CD4-positive, alpha-beta T cell (primary cell): ENCODE measurements at regions not wholly inside any gene's neighbourhood (a gene's known extent, or its start where the extent isn't known, plus 50 kb on each side); places are given as distances from the start of the nearest gene placed in this dataset.

Experiments
- ATAC-seq: fragments of 200-7000 bp; cut with Tn5 transposase; one replicate; pipeline ENCODE4 v1.10.0; 2022; ENCODE audit warnings: mild to moderate bottlenecking; ENCODE audit not compliant: poor library complexity
- CTCF ChIA-PET: fragments of 350-600 bp; sonication (Branson Sonifier 250); formaldehyde crosslinking; loops from one replicate; lab custom pipeline; 2021; ENCODE audit warnings: antibody characterized with exemption, inconsistent platforms; lab: Charles Lee
- POLR2A ChIA-PET: fragments of 350-600 bp; sonication (Branson Sonifier 250); formaldehyde crosslinking; loops from one replicate; lab custom pipeline; 2021; ENCODE audit warnings: antibody characterized with exemption, inconsistent platforms; lab: Charles Lee
- DNase-seq, 14 experiments: peaks; one replicate each; pipeline ENCODE4 v3.0.0-alpha.2; 2013 to 2020; ENCODE audit warnings: mixed read lengths in 2 of 14
- H3K27ac ChIP-seq, 2 donors: one replicate each; pipeline versions ENCODE4 v1.5.1 to v1.7.0; 2013; ENCODE audit warnings: low read length in 2 of 2, low read depth in 1 of 2, mild to moderate bottlenecking in 1 of 2
- H3K27me3 ChIP-seq, 2 experiments: 1 replicate in 1 of 2; 2 replicates in 1 of 2; pipeline versions ENCODE4 v1.6.1 to v1.7.0; 2013; ENCODE audit warnings: low read length in 2 of 2, control low read depth in 1 of 2, mild to moderate bottlenecking in 1 of 2, moderate library complexity in 1 of 2; ENCODE audit not compliant: insufficient read depth in 2 of 2, control insufficient read depth in 1 of 2
- H3K36me3 ChIP-seq: one replicate; pipeline ENCODE4 v1.6.1; 2013; ENCODE audit warnings: low read length, control low read depth; ENCODE audit not compliant: insufficient read depth
- H3K4me1 ChIP-seq: one replicate; pipeline ENCODE4 v1.6.1; 2013; ENCODE audit warnings: low read length, control low read depth; ENCODE audit not compliant: insufficient read depth
- H3K4me3 ChIP-seq: one replicate; pipeline ENCODE4 v1.5.1; 2013; ENCODE audit warnings: mild to moderate bottlenecking, low read length, moderate library complexity
- H3K9me3 ChIP-seq, 2 experiments: 1 replicate in 1 of 2; 2 replicates in 1 of 2; pipeline versions ENCODE4 v1.6.1 to v1.7.0; 2013; ENCODE audit warnings: low read length in 2 of 2, mild to moderate bottlenecking in 2 of 2, control low read depth in 1 of 2, moderate library complexity in 1 of 2; ENCODE audit not compliant: control insufficient read depth in 1 of 2, insufficient read depth in 1 of 2
- H3K27ac Mint-ChIP-seq: one replicate; pipeline ENCODE4 v1.8.0; 2020; ENCODE audit warnings: mixed read lengths
- H3K27me3 Mint-ChIP-seq: one replicate; pipeline ENCODE4 v1.8.0; 2021; ENCODE audit warnings: mixed read lengths
- H3K36me3 Mint-ChIP-seq: one replicate; pipeline ENCODE4 v1.8.0; 2021; ENCODE audit warnings: low read depth, mixed read lengths
- H3K4me1 Mint-ChIP-seq: one replicate; pipeline ENCODE4 v1.8.0; 2021; ENCODE audit warnings: low read depth, mixed read lengths
- H3K4me3 Mint-ChIP-seq: one replicate; pipeline ENCODE4 v1.8.0; 2020; ENCODE audit warnings: mild to moderate bottlenecking, mixed read lengths
- H3K9me3 Mint-ChIP-seq: one replicate; pipeline ENCODE4 v1.8.0; 2020; ENCODE audit warnings: mixed read lengths
- CTCF ChIP-seq: fragments of 200-600 bp; IDR thresholded peaks from one replicate; pipeline ENCODE4 v1.8.0; 2022; ENCODE audit warnings: antibody characterized with exemption, mild to moderate bottlenecking
- intact Hi-C, 2 experiments: fragments of 100-400 bp; cut with DNase I in 1 of 2; cut with micrococcal nuclease in 1 of 2; formaldehyde crosslinking; loops; one replicate each; pipeline versions ENCODE4 v1.15.1 to v1.9.0; 2023 to 2025; cut with DNase I, micrococcal nuclease

DNA sequence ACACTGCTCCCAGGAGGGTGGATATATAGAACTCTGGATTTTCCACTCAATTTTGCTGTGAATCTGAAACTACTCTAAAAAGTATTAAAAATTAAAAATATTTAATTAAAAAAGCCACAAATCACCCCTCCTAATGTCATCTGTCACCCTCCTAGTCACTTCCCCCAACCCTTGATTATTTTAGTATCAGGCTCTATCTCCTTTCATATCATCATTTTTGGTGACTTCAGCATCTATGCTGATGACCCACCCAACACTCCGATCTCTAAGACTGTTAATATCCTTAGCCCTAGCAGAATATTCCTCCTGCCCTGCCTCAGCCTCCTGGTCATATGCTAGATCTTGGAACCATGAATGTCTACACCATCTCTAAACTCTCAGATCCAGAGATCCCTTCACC is 128.3 kb upstream of the SLC1A4 start:
- POLR2A ChIA-PET: no interaction called here

DNA sequence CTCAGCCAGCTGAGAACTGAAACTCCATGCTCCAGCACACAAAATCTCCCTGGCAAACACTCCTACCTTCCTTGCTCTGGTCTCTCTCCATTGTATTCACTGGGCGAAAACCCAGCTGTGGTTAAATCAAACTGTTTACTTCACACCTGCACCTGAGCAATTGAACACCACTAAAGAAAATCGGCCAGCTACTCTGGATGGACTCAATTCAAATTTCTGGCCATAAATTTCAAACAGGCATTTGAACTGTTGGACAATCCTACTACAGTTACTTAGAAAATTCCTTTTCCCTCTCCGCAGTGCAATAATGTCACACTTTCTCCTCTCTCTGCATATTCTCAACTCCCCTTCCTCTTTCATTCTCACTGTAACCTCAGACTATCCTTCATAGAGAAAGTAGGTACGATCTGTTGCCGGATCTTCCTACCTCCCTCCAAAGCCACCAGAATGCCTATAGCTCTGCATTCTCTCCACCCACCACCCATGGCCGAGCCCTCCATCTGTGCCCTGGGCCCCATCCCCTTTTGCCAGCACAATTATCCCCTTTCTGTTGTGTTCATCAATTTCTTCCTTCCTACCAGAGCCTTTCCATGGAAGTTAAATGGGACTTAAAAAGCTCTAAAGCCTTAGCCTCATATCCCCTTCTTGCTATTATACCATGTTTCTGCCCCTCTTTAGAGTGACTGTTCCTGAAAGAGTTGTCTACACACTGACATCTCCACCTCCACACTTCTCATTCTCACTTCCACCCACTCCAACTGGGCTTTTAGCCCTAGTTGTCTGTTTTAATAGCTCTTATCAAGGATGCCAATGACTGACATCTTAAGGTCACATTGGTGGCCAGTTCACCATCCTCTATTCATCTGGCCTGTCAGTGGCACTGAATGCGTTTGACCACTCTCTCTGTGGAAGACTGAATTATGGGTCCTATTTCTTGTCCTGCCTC is 127.5 kb upstream of the SLC1A4 start:
- Mint-ChIP-seq H3K27me3 (peaks cover 18% of the 10 kb centered on the region), H3K4me3 (no peak overlapping the region), H3K36me3 (no peaks in the 10 kb centered on the region), H3K4me1 (peaks cover 5% of the 10 kb centered on the region), H3K9me3 (no peaks in the 10 kb centered on the region), H3K27ac (no peak overlapping the region)
- Histone ChIP-seq H3K36me3 (no peaks in the 10 kb centered on the region), H3K4me3 (no peak overlapping the region), H3K9me3 (no peaks in the 10 kb centered on the region), H3K27ac (no peak overlapping the region), H3K27me3 (peaks cover 0 to 16% of the 10 kb centered on the region in 2 experiments), H3K4me1 (peaks cover 29% of the 10 kb centered on the region)
- intact Hi-C loops: loop anchor here in 1 of 2 experiments (5.0 kb wide), 1 partner anchor 109 kb away; no protein-coding TSS in a partner anchor
- ChIA-PET CTCF (interaction anchor here (1.5 kb wide), 1 partner anchor 215 kb away, joined by 4 read pairs; no protein-coding TSS in a partner anchor), POLR2A (no interaction called here)
- no peak for ATAC-seq
- TF ChIP-seq CTCF: no peak
- no peak for DNase-seq

More for the DNA sequence above, 128.3 kb upstream of the SLC1A4 start:
- no peaks in the 10 kb centered on the region for H3K36me3 Mint-ChIP-seq
- no peaks in the 10 kb centered on the region for H3K9me3 Mint-ChIP-seq
- CTCF ChIA-PET: interaction anchor here (1.5 kb wide), 1 partner anchor 214 kb away, joined by 4 read pairs; no protein-coding TSS in a partner anchor
- H3K27me3 ChIP-seq: peaks cover 0 to 16% of the 10 kb centered on the region in 2 experiments
- peaks cover 16% of the 10 kb centered on the region for H3K27me3 Mint-ChIP-seq
- peaks cover 5% of the 10 kb centered on the region for H3K4me1 Mint-ChIP-seq
- no peaks in the 10 kb centered on the region for H3K36me3 ChIP-seq
- H3K27ac ChIP-seq: no peak overlapping the region
- H3K9me3 ChIP-seq: no peaks in the 10 kb centered on the region
- TF ChIP-seq CTCF: no peak
- no peak overlapping the region for H3K4me3 Mint-ChIP-seq
- no peak overlapping the region for H3K27ac Mint-ChIP-seq
- peaks cover 29% of the 10 kb centered on the region for H3K4me1 ChIP-seq
- intact Hi-C loops: loop anchor here in 1 of 2 experiments (5.0 kb wide), 1 partner anchor 109 kb away; no protein-coding TSS in a partner anchor
- ATAC-seq: no peak
- no peak for DNase-seq
- H3K4me3 ChIP-seq: no peak overlapping the region

DNA sequence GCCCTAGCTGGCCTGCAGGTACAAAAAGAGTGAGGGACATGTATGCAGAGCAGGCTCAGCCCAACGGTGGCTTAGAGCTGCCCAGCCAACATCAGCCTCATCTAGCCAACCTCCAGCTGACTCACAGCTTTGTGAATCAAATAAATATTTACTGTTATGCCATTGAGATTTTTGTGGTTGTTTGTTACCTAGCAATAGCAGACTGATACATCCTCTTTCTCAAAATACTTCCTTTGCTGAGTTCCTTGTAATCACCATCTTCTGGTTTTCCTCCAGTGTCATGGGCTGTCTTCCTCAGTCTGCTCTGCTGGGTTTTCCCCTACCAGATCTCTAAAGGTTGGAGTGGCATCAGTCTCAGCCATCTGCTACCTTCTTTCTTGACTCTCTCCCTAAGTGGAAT is 126.6 kb upstream of the SLC1A4 start:
- Mint-ChIP-seq H3K27me3 (peaks cover 15% of the 10 kb centered on the region), H3K9me3 (no peaks in the 10 kb centered on the region), H3K4me1 (peaks cover 5% of the 10 kb centered on the region), H3K36me3 (no peaks in the 10 kb centered on the region), H3K27ac (no peak overlapping the region), H3K4me3 (no peak overlapping the region)
- H3K4me1 ChIP-seq: peaks cover 29% of the 10 kb centered on the region
- no peak for TF ChIP-seq CTCF
- ChIA-PET POLR2A (no interaction called here), CTCF (interaction anchor here (0.6 kb wide), 1 partner anchor 15 kb away, joined by 3 read pairs; no protein-coding TSS in a partner anchor)
- peaks cover 0 to 16% of the 10 kb centered on the region in 2 experiments for H3K27me3 ChIP-seq
- H3K9me3 ChIP-seq: no peaks in the 10 kb centered on the region
- ATAC-seq: no peak
- H3K27ac ChIP-seq: no peak overlapping the region
- intact Hi-C loops: loop anchor here in 1 of 2 experiments (5.0 kb wide), 1 partner anchor 110 kb away; no protein-coding TSS in a partner anchor
- peak in 2 of 14 experiments; percentile 52 to 63 for DNase-seq
- H3K4me3 ChIP-seq: no peak overlapping the region
- no peaks in the 10 kb centered on the region for H3K36me3 ChIP-seq
